GM23248 (cell line): ENCODE measurements at regions not wholly inside any gene's neighbourhood (a gene's known extent, or its start where the extent isn't known, plus 50 kb on each side); places are given as distances from the start of the nearest gene placed in this dataset.

ENCODE experiments used
- EZH2 ChIP-seq: fragments of 200-600 bp; sonication (generic); IDR thresholded peaks from 2 replicates; pipeline ENCODE4 v1.6.1; 2018; ENCODE audit warnings: antibody characterized with exemption, mild to moderate bottlenecking; ENCODE audit not compliant: insufficient read depth, poor library complexity, severe bottlenecking
- EZH2phosphoT487 ChIP-seq: fragments of 200-600 bp; sonication (generic); IDR thresholded peaks from 2 replicates; pipeline ENCODE4 v1.6.1; 2018; ENCODE audit warnings: antibody characterized with exemption, moderate library complexity, mild to moderate bottlenecking, low read depth; ENCODE audit not compliant: insufficient read depth

DNA sequence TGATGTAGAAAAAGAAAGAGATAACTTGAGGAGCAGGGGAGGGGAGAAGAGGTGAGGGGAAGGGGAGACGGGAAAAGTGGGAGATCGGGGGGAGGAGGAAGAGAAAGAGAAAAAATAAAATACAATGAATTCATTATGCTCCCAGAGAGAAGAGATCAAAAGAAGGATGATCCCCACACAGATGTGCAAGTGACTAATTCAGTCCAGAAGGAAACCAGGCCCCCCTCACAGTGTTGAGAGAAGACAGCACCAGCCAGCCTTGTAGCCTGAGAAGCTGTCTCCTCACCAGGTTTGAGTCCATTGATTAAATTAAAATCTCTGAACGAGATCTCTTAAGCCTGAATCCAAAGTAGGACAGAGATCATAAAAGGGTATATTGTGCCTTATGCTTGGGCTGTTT, 333.7 kb upstream of the NBEA start:
- TF ChIP-seq EZH2phosphoT487 (no peak), EZH2 (no peak)
